Transverse colon (tissue), 4 donors: ENCODE measurements at regions not wholly inside any gene's neighbourhood (a gene's known extent, or its start where the extent isn't known, plus 50 kb on each side); places are given as distances from the start of the nearest gene placed in this dataset.

Source experiments
- CTCF ChIP-seq, 5 experiments: fragments of 200-600 bp in 3 of 5; fragments of 450-650 bp in 2 of 5; sonication (generic) in 3 of 5; IDR thresholded peaks; 1 replicate in 2 of 5; 2 replicates in 3 of 5; pipeline ENCODE4 v1.5.1; 2016 to 2017; ENCODE audit warnings: antibody characterized with exemption in 5 of 5, inconsistent platforms in 3 of 5, mild to moderate bottlenecking in 2 of 5, moderate library complexity in 1 of 5
- POLR2A ChIP-seq: fragments of 450-650 bp; IDR thresholded peaks from one replicate; pipeline ENCODE4 v1.6.1; 2016; ENCODE audit warnings: antibody characterized with exemption, mild to moderate bottlenecking, moderate library complexity
- POLR2AphosphoS5 ChIP-seq, 3 donors: sonication (generic); formaldehyde crosslinking; IDR thresholded peaks; one replicate each; pipeline ENCODE4 v1.6.1; 2016; ENCODE audit warnings: antibody characterized with exemption in 3 of 3

GRCh38 chr15:77800305-77800704 is 167.6 kb upstream of the LINGO1 start:
- no peak for TF ChIP-seq POLR2A
- no peak for TF ChIP-seq CTCF (IDR thresholded peaks at IDR 0.05)
- no peak for TF ChIP-seq POLR2AphosphoS5 (IDR thresholded peaks at IDR 0.05)
